ENCODE measurements at regions not wholly inside any gene's neighbourhood (a gene's known extent, or its start where the extent isn't known, plus 50 kb on each side); places are given as distances from the start of the nearest gene placed in this dataset.

- TF ChIP-seq POLR2A (IDR thresholded peaks at IDR 0.05) = no peak
- TF ChIP-seq, protein P1, sequence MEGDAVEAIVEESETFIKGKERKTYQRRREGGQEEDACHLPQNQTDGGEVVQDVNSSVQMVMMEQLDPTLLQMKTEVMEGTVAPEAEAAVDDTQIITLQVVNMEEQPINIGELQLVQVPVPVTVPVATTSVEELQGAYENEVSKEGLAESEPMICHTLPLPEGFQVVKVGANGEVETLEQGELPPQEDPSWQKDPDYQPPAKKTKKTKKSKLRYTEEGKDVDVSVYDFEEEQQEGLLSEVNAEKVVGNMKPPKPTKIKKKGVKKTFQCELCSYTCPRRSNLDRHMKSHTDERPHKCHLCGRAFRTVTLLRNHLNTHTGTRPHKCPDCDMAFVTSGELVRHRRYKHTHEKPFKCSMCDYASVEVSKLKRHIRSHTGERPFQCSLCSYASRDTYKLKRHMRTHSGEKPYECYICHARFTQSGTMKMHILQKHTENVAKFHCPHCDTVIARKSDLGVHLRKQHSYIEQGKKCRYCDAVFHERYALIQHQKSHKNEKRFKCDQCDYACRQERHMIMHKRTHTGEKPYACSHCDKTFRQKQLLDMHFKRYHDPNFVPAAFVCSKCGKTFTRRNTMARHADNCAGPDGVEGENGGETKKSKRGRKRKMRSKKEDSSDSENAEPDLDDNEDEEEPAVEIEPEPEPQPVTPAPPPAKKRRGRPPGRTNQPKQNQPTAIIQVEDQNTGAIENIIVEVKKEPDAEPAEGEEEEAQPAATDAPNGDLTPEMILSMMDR (IDR thresholded peaks at IDR 0.05) = no peak
- TF ChIP-seq POLR2AphosphoS5 (IDR thresholded peaks at IDR 0.05) = no peak
Measured at GRCh38 chr3:78026318-78026828, 986.5 kb downstream of the ROBO2 start.

Data from transverse colon (tissue), 4 donors.